ENCODE measurements at regions not wholly inside any gene's neighbourhood (a gene's known extent, or its start where the extent isn't known, plus 50 kb on each side); places are given as distances from the start of the nearest gene placed in this dataset.
A peak's percentile ranks its signal among the peaks of the same experiment; 100 is the strongest.

DNA sequence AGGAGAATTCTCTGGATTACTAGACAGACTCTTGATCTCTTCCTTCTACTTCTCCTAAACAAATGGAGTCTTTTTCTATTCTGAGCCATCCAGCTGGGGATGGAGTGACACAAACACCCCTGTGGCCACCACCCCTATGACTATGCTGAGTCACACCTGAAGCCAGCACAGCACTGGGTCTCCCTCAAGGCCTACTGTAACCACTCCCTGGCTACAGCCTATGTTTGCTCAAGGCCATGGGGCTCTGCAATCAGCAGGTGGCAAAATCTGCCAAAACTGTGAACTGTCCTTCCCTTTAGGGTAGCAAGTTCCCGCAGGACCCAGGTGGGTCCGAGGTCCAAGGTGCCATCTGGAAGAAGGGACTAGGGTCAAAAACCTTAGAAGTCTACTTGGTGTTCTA lies 132.3 kb downstream of the TINAG start:
- no peak for DNase-seq (ENCODE audit: low read depth, low spot score)

DNA sequence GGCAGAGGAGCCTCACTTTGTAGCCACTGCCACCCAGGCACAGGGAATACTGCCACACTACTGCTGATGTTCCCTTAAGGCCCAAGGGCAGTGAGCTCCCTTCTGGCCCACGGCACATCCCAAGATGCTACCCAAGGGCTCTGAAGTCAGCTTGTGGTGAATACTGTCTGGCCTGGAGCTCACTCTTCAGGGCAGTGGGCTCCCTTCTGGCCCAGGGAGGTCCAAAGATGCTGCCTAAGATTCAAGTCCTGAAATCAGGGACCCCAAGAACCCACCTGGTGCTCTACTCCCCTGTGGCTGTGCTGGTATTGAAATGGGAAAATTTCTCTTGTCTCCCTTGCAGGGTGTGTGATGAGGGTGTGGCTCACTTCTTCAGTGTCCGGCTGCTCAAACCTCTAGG lies 132.8 kb downstream of the TINAG start:
- DNase-seq (ENCODE audit: low read depth, low spot score), result no peak

DNA sequence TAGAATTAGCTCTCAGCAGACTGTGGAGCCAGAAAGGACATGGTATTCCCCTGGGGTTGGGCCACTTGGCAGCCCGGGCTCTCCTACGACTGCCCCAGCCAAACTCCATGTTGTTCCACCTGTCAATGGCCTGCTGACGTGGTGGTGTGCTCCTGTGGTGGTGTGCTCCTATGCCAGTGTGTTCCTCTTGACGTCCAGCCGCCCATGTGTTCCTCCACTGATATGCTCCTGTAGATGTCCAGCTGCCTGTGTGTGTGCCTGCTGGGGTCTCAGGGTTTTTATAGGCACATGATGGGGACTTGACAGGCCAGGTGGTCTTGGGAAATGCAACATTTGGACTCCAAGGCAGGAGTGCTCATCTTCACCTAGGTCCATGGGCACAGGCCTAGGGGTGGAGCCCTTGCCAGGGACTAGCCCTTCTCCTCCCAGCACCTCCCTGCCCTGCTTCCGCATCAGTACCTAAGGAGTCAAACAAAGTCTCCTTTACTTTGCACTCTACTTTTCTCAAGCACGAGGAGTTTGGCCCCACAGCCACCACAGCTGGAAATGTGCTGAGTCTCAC lies 133.5 kb downstream of the TINAG start:
- DNase-seq (ENCODE audit: low read depth, low spot score), result no peak

DNA sequence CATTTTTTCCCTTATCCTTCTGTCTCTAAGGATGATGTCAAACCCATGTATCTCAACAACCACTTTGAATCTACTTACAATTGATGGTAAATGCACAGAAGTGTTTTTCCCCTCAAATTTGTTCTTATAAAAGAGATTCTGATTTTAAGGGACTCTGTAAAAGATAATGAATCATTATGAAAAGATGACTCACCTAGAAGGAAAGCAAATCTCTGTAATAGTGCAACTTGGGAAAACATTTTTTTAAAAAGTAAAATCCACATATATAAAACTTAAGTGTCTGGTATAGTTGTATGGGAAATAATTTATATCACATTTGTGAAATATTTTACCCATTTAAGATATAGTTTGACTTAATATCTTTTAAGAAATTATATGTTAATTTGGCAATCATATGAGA lies 137.0 kb downstream of the TINAG start:
- DNase-seq (ENCODE audit: low read depth, low spot score), result no peak

DNA sequence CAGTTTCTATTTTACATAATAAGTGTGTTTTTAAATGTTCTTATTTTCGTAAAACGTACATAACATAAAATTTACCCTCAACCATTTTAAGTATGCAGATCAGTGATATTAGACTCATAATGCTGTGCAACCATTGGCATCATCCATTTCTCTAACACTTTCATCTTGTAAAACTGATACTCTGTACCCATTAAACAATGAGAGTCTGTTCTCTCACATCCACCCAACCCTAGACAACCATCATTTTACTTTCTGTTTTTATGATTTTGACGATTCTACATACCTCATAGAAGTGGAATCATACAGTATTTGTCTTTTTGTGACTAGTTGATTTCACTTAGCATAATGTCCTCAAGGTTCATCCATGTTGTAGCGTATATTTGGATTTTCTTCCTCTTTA lies 140.4 kb downstream of the TINAG start:
- DNase-seq (ENCODE audit: low read depth, low spot score), result no peak

DNA sequence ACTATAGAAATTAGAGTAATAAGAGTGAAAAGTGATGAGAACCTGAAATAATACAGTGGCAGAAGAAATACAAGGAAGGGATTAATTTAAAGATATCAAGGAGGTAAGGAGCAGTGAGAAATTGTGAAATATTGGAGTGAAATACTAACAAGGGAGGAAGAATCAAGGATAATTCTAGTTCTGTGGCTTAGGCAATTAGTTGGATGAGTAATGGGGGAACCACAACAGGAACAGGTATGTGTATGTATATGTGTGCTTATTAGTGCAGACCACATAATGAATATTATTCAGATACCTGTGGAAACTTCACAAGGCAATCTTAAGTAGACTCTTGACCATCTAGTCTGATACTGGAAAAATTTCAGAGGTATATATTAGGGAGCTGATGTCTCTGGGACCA lies 143.3 kb downstream of the TINAG start:
- no peak for DNase-seq (ENCODE audit: low read depth, low spot score)

DNA sequence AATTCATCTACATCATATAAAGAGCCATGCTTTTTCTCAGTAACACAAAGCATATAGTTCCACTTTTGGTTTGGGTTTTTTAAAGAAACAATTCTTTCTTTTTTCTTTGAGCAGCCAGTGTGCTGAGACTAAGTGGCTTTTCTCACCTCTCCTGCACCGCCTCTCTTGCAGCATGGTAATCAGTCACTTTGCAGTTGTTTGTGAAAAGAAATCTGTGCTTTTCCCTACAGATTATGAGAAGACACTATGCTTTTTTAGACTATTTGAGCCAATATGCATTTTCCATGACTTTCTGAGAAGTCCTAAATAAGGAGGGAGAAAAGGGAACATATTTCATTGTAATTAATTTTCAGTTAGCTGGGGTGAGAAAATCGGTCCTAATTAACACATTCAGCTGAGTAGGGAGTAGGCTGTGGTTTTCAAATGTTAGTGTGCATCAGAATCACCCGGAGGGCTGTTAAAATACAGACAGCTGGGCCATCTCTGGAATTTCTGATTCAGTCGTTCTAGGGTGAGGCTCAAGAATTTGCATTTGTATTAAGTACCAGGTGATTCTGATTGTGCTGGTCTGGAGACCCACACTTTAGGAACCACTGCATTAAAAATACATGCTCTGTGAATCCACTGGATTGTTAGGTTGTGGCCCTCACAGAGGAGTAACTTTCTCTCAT lies 155.2 kb downstream of the TINAG start:
- no peak for DNase-seq (ENCODE audit: low read depth, low spot score)

DNA sequence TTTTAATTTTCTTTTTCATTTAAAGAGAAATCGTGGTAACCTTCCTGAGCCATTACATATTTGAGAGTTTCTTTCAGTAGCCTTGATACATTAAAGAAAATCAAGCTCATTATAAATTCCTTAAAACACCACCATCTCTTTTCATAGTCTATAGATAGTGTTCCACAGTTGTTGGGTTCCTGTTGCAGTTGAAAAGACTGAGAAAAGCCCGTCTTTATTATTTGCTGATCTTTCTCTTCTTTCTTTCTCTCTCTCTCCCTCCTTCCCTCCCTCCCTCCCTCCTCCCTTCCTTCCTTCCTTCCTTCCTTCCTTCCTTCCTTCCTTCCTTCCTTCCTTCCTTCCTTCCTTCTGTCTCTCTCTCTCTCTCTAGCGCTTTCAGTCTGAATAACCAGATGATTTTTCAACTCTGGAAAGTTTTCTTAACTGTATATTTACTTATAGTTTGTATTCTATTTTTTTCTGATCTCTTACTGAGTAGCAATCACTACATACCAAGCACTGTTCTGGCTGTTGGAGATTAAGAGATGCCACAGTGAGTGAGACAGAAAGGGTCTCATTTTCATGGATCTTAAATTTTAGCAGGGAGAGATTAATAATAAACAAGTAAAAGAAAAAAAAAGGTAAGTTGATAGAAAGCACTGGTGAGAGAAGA lies 157.5 kb downstream of the TINAG start:
- no peak for DNase-seq (ENCODE audit: low read depth, low spot score)

DNA sequence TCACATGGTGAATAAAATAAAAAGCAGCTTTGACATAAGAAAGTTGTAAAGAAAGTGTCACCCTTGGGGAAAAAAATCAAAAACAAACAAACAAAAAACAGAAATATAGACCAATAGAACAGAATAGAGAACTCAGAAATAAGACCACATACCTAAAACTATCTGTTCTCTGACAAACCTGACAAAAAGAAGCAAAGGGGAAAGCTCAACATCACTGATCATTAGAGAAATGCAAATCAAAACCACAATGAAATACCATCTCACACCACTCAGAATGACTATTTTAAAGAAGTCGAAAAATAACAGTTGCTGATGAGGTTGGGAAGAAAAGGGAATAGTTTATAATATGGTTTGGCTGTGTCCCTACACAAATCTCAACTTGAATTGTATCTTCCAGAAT lies 159.1 kb downstream of the TINAG start:
- peak; percentile 39 for DNase-seq (ENCODE audit: low read depth, low spot score)

DNA sequence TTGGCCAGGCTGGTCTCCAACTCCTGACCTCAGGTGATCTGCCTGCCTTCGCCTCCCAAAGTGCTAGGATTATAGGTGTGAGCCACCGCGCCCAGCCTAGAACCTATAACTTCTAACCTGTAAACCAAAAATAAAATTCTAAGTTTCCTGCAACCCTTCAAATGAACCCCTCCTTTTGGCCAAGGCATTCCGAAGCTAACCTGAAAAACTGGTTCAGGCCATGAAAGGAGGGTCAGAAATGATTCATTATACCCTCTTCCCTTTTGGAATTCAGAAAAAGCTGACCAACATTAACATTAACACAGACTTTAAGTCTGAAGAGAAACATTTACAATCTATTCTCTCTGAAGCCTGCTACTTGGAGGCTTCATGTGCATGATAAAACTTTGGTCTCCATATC lies 165.1 kb downstream of the TINAG start:
- no peak for DNase-seq (ENCODE audit: low read depth, low spot score)

DNA sequence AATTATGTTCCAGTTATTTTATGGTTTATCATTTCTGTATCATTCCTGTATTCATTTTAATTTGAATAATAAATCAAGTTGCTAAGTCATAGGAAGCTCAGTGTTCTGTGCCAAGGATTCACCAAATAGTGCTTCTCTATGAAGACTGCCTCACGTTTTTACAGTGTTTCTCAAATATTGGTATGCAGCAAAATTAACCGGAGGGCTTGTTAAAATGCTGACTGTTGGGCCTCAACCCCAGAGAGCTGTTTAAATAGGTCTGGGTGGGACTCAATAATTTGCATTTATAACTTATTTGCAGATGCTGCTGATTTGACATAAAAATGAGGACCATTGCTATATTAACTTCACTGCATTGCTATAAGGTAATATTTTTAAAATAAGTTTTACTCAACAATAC lies 166.7 kb downstream of the TINAG start:
- no peak for DNase-seq (ENCODE audit: low read depth, low spot score)

DNA sequence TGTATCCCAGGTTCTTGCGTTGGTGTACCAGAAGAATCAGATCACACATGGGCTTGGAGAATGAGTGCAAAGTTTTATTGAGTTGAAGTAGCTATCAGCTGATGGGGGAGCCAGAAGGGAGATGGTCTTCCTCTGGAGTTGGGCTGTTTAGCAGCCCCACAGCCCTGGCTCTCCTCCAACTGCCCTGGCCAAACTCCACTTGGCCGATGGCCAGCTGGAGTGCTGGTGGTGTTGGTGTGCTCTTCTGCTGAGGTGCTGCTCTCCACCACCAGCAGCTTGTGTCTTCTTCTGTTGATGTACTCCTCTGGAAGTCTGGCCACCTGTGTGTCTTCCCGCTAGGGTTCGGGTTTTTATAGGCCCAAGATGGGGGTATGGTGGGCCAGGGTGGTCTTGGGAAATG lies 172.8 kb downstream of the TINAG start:
- DNase-seq (ENCODE audit: low read depth, low spot score), result no peak

DNA sequence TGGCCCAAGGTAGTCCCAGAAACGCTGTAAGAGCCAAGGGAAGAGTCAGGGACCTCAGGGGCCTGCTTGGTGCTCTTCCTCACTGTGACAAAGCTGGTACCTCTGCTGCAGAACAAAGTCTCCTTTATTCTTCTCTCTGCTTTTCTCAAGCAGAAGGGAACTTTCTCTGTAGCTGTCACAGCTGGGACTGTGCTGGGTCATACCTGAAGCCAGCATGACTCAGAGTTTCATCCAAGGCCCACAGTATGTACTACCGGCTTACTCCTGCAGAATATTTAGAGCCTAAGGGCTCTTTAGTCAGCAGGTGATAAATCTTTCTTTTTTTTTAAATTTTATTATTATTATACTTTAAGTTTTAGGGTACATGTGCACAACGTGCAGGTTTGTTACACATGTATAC lies 183.2 kb downstream of the TINAG start:
- no peak for DNase-seq (ENCODE audit: low read depth, low spot score)

DNA sequence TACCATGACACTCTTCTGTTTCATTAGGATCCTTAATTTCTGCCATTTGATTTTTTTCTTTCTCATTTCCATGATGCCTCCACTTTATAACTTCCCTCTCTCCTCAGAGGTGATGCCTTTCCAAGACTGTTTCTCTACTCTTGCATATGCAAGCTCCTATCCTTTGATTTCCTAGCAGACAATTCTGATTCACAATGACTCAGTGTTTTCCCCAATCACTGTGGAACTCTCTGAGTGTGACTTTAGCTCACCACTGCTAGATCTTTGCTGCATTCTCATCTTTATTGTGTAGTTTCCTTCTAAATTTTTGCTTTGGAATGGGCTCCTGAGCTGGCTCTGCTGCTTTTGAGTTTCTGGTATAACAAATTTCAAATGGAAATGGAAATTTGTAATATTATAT lies 184.9 kb downstream of the TINAG start:
- peak; percentile 66 for DNase-seq (ENCODE audit: low read depth, low spot score)

DNA sequence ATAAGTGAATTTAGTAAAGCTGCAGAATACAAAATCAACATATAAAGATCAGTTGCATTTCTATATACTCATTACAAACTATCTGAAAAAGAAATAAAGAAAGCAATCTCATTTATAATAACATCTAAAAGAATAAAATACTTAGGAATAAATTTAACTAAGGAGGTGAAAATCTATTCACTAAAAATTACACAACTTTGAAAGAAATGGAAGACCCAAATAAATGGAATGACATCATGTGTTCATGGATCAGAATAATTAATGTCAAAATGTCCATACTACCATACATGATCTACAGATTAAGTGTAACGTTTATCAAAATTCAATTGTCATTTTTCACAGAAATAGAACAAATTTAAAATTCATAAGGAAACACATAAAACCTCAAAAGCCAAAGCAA lies 194.9 kb downstream of the TINAG start:
- DNase-seq (ENCODE audit: low read depth, low spot score), result no peak

DNA sequence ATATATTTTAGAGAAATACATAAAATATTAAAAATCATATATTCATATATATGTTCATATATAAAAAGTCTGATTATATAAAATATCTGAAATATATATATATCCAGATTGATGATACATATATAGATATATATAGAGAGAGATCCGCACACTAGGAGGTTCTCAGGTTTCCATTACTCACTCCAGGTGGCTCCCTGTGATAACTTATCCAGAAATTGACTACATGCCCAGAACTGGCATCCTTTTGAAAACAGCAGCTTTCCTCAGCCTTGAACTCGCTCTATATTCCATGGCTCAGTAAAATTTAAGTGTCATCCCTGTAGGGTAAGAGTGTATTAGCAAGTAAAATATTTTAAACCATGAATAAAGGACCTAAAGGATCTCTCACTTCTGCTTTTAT lies 206.8 kb downstream of the TINAG start:
- peak; percentile 25 for DNase-seq (ENCODE audit: low read depth, low spot score)

DNA sequence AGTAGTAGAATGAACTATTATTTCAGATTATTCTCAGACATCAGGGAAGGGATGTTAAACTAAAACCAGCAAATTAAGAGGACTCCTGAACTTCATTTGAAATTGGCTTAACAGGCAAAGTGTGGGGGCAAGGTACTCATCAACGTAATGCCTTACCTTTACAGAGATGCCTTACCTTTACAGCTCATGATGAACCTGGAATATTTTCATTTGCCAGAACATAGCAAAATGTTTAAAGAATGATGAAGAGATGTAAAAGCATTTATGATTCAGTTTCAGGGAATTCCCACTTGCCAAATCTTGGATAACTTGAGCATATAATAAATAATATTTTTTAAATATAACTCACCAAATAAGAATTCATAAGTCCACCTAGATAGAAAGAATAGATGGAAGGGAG lies 207.5 kb downstream of the TINAG start:
- DNase-seq (ENCODE audit: low read depth, low spot score), result no peak

DNA sequence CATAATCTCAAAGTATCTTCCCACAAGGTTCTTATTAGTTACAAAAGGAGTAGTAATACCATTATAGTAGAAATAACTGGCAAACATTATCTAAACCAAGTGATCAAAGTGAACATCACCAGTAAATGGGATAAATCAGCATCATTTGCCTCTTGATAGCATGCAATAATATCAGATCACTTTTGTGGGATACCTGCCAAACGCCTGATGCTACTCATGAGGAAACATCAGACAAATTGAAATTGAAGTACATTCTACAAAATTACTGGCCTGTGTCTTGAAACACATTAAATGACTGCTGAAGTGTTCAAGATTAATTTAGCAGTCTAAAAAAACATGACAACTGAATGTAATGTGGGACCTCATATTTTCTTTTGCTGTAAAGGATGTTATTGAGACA lies 208.1 kb downstream of the TINAG start:
- no peak for DNase-seq (ENCODE audit: low read depth, low spot score)

DNA sequence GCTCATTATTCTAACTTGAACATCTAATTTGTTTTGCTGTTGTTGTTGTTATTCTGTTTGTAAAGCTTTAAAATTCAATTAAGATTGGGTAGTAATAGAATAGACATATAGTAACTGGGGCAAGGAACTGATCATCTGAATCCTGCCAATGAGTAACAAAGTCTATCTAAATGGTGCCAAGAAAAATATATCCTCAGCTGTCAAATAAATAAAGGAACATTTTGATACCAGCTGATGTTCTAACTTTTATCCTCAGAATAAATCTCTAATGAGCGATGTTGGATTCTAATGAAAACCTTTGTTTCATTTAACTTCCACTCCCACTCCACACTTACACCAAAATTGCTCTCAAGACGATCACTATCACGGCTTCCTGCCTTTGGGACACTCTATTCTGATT lies 210.9 kb downstream of the TINAG start:
- no peak for DNase-seq (ENCODE audit: low read depth, low spot score)

DNA sequence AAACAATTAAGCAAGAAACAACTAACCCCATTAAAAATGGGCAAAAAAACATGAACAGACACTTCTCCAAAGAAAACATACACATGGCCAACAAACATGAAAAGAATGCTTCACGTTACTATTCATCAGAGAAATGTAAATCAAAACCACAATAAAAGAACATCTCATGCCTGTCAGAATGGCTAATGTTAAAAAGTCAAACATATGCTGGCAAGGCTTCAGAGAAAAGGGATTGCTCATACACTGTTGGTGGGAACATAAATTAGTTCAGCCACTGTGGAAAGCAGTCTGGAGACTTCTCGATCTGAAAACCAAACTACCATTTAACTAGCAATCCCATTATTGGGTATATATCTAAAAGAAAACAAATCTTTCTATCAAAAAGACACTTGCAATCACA lies 217.5 kb downstream of the TINAG start:
- DNase-seq (ENCODE audit: low read depth, low spot score), result peak; percentile 88

DNA sequence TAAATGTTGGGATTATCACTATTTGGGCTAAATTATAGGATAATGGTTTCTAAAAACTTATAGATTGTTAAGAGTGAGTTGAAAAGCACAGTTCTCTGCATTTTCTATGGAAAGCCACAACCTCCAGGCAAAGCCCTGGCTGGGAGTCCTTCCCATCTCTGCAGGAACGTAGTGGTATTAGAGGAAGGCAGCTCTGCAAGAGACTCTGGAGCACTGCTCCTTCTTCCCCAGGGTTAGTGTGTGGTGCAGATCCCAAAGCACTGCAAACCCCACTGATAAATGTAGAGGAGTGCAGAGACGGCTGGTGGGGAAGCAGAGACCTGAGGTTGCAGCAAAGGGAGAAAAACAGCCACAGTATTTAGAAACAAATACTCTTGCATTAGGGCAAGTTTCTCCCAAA lies 225.3 kb downstream of the TINAG start:
- DNase-seq (ENCODE audit: low read depth, low spot score), result no peak

DNA sequence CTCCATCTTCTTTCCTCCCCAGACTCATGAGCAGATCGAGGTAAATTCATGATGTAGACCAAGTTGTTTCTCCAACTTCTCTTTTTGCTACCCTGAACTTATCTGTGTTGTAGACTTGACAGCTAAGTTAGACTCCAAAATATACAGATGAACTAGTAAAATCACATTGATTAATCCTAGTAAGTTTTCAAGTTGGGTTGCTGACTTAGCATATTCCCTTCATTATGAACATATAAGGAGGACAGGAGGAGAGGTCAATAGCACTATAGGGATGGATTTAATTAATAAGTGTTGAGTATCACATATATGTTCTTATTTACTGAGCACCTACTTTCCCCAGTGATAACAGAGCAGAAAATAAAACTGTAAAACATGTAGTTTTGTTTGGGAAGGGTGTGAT lies 227.3 kb downstream of the TINAG start:
- no peak for DNase-seq (ENCODE audit: low read depth, low spot score)

DNA sequence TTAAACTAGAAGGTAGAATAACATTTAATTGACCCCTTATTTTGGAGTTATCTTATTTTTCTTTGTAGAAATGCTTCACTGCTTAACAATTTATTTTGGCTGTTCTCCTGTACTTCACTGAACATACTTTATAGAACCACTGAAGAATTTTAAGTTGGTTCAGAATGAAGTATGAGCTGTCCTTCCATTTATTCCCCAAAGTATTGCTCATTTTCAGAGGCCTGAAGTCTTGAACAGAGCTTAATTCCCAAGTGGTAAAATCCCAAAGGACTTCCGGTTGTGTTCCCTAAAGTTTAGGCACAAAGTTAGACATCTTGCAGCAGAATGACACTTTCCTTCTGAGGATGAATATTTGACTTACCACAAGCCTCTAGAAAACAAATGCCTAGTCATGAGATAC lies 233.3 kb downstream of the TINAG start:
- DNase-seq (ENCODE audit: low read depth, low spot score), result peak; percentile 34

DNA sequence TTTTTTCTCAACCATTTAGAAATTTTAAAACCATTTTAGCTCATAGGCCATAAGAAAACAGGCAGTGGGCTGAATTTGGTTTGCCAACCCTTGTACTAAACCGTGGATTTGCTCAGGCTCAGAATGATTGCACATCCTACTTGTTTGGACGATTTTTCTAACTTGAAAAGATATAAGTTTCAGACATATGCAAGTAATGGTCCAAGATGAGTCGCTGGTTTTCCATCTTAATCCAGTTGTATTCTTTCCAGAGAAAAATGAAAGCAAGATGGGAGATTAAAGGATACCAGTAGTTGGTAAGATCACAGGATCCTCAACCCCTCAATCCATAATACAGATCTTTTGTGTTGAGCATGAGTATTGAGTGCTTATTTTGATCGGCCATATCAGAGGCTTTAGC lies 250.9 kb downstream of the TINAG start:
- no peak for DNase-seq (ENCODE audit: low read depth, low spot score)

All from astrocyte of the hippocampus (primary cell).